ENCODE measurements at regions not wholly inside any gene's neighbourhood (a gene's known extent, or its start where the extent isn't known, plus 50 kb on each side); places are given as distances from the start of the nearest gene placed in this dataset.

DNA sequence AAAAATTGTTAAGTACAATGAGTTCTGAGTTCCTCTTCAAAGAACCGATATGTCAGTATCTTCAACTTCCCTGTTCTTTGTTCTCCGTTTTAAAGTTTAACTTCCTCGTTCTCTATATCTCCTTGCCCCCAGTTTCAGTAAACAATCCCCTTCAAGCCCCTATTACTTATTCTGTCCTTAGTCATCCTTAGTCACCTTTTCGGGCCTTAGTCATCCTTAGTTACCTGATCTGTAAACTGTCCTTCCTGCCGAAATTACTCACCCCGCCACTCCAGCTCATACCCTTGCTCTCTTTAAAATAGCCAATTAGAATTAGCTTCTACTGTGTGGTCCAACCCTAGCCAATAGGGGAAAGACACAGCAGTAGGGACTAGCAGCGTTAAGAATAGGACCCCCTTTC is 1165.6 kb downstream of the NSUN3 start:
- TF ChIP-seq, protein P1, sequence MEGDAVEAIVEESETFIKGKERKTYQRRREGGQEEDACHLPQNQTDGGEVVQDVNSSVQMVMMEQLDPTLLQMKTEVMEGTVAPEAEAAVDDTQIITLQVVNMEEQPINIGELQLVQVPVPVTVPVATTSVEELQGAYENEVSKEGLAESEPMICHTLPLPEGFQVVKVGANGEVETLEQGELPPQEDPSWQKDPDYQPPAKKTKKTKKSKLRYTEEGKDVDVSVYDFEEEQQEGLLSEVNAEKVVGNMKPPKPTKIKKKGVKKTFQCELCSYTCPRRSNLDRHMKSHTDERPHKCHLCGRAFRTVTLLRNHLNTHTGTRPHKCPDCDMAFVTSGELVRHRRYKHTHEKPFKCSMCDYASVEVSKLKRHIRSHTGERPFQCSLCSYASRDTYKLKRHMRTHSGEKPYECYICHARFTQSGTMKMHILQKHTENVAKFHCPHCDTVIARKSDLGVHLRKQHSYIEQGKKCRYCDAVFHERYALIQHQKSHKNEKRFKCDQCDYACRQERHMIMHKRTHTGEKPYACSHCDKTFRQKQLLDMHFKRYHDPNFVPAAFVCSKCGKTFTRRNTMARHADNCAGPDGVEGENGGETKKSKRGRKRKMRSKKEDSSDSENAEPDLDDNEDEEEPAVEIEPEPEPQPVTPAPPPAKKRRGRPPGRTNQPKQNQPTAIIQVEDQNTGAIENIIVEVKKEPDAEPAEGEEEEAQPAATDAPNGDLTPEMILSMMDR (conservative IDR thresholded peaks at IDR 0.05; ENCODE audit: low read depth, low read length): no peak
- TF ChIP-seq EZH2 (IDR thresholded peaks at IDR 0.05; ENCODE audit: borderline replicate concordance, low read depth, low read length, poor library complexity, severe bottlenecking): no peak

Measured in A673 (cell line).